Right ventricle myocardium inferior (tissue), 1 donor: ENCODE measurements at regions not wholly inside any gene's neighbourhood (a gene's known extent, or its start where the extent isn't known, plus 50 kb on each side); places are given as distances from the start of the nearest gene placed in this dataset.

Source experiments
- ATAC-seq: fragments of 200-7000 bp; cut with Tn5 transposase; one replicate; pipeline ENCODE4 v1.9.1; 2020; ENCODE audit warnings: mild to moderate bottlenecking, moderate library complexity
- DNase-seq: peaks from one replicate; pipeline ENCODE4 v3.0.0; 2021; ENCODE audit errors: missing footprints
- intact Hi-C: fragments of 100-400 bp; cut with DNase I; formaldehyde crosslinking; loops from one replicate; pipeline ENCODE4 v1.11.0; 2022
- donor health status: DM: no; HTN: yes; CAD: no; lungs with severe emphysema.

DNA sequence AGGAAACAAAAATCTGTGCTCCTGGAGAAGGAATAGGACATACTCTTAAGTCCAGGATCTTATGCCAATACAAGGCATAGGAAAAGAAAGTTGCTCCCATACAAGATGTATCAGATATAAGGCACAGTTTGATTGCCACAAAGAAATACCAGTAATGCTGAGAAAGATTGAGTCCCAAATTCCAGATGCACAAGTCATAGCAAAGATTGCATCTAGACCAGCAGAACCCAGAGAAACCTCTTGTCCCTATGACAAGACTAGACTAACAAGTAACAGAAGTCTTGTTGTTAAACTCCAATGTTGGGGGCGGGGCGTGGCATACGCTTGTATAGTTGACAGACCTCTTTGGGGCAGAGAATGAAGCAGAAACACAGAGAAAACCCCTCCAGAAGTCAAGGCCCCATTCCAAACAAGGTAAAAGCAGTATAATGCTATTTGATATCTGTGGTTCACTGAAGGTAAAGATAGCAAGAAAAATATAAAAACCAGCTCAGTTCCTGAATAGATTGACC lies 671.5 kb upstream of the GRIA3 start:
- DNase-seq (peak; percentile 30), ATAC-seq (no peak)
- intact Hi-C loops: no loop called here

DNA sequence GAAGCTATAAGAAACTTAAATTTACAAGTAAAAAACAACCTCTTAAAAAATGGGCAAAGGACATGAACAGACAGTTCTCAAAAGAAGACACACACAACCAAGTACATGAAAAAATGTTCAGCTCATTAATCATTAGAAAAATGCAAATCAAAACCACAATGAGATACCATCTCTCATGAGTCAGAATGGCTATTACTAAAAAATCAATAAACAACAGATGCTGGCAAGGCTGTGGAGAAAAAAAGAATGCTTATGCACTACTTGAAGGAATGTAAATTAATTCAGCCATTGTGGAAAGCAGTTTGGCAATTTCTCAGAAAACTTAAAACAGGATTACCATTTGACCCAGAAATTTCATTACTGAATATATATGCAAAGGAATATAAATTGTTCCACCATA lies 666.3 kb upstream of the GRIA3 start:
- ATAC-seq (no peak), DNase-seq (no peak)
- intact Hi-C loops: no loop called here

DNA sequence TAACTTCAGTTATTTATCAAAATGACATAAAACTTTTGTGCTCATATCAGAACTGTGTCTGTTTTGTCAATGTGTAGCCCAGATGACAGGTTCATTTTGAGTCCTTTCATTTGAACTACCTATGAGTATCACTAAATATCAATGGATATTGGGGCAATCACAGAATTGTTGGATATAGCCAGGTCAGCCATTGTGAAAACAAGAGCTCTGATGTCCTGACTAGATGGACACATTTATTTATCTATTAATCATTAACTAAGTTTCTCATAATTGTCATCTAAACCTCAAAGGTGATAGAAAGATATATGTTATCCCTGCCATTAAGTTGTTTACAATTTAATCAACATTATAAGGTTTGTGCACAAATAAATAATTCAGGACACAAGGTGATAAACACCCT lies 638.3 kb upstream of the GRIA3 start:
- DNase-seq (no peak), ATAC-seq (no peak)
- intact Hi-C loops: no loop called here

DNA sequence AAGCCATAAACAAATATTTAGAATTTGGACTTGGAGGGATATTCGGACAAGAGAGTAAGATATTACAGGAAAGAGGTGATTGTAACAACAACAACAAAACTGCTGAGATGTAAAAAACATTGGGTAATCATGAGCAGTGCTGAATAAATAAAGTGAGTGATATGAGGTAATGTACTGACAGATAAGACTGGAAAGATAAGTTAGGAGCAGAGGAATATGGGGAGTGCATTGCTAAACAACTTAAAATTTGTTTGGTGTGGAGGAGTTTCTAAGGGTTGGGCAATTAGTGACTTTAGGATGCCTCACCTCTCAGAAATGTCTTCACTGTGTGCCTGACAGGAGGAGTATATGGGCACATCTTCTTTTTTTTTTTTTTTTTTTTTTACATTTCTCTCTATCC lies 637.8 kb upstream of the GRIA3 start:
- intact Hi-C loops: no loop called here
- no peak for DNase-seq
- no peak for ATAC-seq

DNA sequence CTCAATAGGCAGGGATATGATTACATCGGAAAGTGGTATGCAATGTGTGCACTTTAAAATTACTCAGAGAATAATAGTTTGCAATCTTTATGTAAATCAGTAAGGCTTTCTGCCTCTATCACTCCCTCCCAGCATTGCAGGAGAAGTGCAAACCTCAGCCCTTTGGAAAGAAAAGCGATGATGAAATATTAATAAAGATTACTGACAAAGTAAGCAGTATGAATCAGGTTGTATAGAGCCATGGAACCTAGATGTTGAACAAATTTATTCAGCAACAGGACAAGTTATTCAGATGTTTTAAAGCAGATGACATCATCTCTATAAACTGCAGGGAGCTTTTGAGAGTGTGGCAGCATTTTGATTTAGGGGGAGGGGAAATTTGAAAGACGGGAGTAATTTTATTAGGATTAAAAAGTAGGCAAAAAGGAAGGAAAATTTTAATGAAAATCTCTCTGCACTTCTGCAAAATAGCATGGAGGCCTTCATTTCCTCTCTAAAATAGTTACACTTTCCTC lies 631.7 kb upstream of the GRIA3 start:
- ATAC-seq (no peak), DNase-seq (no peak)
- intact Hi-C loops: no loop called here

DNA sequence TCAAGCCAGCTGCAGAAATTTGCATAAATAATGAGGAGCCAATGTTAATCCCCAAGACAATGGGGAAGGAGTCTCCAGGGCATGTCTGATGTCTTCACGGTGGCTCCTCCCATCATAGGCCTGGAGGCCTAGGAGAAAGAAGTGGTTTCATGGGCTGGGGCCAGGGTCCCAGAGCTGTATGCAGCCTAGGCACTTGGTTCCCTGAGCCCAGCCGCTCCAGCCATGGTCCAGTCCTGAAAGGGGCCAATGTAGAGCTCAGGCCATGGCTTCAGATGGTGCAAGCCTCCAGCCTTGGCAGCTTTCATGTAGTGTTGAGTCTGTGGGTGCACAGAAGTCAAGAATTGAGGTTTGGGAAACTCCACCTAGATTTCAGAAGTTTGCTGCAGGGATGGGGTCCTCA lies 628.2 kb upstream of the GRIA3 start:
- ATAC-seq: no peak
- intact Hi-C loops: no loop called here
- no peak for DNase-seq

DNA sequence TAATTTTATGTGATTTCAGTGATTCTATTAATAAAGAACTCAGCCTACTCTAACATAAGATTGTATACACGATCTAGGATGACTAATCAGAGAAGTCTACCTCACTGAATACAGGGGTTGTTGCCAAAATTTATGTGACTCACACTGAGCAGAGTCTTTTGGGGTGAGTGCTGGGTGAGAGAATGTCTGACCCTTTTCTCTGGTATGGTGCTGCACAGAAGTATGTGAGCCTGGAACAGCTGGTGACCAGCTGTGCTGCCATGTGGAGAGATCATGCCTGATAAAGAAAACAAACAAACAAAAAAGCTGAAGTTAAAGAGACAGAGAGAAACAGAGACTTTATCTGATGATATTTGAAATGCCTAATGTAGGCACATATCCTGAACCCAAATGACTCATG lies 618.1 kb upstream of the GRIA3 start:
- DNase-seq: no peak
- ATAC-seq: no peak
- intact Hi-C loops: no loop called here

DNA sequence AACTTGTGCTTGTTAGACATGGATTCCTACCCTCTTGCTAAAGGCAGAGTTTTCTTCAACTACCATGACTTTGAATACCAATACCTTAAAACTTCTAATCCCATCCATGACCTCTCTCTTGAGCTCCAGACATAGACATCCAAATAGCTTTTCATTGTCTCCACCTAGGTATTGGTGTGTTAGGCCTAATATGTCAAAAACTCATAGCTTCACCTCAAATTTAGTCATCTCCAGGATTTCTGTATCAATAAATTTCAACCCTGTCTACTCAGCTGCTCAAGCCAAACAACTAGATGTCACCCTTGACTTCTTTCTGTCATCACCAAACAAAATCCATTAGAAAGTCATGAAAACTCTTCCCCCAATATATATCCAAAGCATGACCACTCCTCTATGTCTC lies 617.7 kb upstream of the GRIA3 start:
- intact Hi-C loops: no loop called here
- DNase-seq (no peak), ATAC-seq (no peak)

DNA sequence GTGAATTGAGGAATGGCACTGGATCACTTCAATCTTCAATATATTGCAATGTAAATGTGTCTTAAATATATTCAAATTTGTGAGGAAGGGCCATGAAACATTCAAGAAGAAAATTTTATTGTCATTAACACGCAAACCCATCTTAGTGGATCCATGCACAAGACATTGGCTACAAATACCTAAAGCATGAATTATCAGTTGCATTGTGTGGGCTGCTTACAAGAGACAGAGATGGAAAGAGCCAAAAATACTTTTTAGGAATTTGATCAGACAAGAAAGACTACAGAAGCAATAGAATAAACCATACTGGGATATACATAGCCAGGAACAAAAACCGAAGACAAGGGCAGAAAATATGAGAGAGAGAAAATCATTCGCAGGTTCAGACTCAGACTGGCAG lies 616.2 kb upstream of the GRIA3 start:
- no peak for ATAC-seq
- DNase-seq: no peak
- intact Hi-C loops: no loop called here

DNA sequence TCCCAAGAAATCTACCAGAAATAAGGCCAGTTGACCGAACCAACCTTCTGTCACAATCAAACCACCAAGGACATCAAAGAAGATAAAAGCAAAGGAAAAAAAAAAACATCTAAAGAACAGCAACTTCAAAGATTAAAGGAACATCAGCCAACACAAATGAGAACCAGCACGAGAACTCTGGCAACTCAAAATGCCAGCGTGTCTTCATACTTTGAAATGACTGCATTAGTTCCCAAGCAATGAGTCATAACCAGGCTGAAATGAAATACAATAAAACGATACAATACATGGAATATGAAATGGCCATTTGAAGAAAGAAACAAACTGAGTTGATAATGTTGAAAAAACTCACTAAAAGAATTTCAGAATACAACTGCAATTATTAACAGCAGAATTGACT lies 611.6 kb upstream of the GRIA3 start:
- DNase-seq: no peak
- no peak for ATAC-seq
- intact Hi-C loops: no loop called here

DNA sequence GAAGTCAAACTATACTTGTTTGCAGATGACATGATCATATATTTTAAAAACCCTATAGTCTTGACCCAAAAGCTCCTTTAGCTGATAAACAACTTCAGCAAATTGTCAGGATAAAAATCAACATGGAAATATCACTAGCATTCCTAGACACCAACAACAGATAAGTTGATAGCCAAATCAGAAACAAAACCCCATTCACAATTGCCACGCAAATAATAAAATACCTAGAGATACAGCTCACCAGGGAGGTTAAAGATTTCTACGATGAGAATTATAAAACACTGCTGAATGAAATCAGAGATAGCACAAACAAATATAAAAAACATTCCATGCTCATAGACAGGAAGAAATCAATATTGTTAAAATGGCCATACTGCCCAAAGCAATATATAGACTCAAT lies 605.0 kb upstream of the GRIA3 start:
- ATAC-seq: no peak
- no peak for DNase-seq
- intact Hi-C loops: no loop called here

DNA sequence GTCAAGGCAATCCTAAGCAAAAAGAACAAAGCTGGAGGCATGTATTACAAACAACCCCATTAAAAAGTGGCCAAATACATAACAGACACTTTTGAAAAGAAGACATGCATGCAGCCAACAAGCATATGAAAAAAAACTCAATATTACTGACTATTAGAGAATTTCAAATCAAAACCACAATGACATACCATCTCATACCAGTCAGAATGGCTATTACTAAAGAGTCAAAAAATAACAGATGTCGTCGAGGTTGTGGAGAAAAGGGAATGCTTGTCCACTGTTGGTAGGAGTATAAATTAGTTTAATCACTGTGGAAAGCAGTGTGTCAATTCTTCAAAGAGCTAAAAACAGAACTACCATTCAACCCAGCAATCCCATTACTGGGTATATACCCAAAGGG lies 604.6 kb upstream of the GRIA3 start:
- intact Hi-C loops: no loop called here
- no peak for DNase-seq
- no peak for ATAC-seq

DNA sequence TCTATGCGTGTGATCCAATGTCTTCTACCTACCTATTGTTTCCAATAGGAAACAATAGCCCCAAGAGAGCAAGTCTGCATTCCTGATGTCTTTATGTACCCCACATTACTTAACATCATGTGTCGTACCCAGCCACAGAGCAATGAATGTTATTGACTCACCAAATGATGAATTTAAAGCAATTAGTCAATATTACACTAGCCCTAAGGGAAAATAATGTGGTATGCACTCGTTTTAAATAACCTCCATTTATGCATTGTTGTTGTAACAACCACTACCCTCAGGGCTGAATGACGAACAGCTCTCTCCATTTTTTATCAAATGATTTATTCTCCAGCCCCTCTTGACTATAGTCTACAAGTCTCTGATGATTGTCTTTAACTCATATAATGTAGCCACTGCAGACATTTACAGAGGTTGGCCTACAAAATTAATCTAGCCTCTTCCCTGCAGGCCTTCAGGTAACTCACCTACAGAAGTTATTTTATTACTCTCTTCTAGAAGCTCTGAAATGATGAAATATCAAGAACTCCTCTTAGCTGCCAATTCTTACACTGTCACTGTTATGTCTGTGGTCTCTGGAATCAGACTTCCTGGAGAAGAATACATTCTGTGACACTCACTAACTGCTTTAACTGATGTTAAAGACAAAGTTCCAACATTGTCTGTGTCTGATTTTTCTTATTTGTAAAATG lies 601.7 kb upstream of the GRIA3 start:
- no peak for ATAC-seq
- no peak for DNase-seq
- intact Hi-C loops: no loop called here

DNA sequence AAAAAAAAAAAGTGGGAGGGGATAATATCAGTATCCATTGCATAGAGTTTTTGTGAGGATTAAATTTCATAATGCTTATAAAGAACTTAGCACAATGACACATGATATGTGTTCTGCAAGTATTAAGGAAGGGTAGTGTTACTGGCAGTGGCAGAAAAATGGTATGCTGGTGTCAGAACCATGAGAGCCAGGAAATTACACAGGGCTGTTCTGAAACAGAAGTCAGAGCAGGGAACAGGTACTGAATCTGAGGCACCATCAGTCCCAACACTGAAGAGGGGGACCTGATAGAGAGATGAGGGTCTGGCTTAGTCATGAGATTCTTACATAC lies 601.1 kb upstream of the GRIA3 start:
- DNase-seq: no peak
- ATAC-seq: no peak
- intact Hi-C loops: no loop called here

DNA sequence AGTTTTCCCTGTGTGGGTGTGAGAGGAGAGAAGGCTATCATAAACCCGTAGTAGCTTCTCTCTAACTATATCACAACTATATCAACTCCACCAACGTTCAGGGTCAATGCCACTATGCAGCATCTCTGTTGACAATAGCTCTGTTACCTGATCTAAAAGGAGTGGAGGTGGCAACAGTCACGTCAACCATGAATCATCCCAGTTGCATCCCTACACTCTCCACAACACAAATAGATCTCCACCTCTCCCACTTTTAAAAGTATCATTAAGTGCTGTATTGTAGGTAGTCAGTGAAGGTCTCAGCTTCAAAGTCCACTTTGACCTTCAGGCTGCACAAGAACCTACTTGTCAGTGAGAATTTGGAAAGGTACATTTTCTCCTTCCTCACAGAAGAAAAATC lies 600.5 kb upstream of the GRIA3 start:
- ATAC-seq (no peak), DNase-seq (no peak)
- intact Hi-C loops: no loop called here

DNA sequence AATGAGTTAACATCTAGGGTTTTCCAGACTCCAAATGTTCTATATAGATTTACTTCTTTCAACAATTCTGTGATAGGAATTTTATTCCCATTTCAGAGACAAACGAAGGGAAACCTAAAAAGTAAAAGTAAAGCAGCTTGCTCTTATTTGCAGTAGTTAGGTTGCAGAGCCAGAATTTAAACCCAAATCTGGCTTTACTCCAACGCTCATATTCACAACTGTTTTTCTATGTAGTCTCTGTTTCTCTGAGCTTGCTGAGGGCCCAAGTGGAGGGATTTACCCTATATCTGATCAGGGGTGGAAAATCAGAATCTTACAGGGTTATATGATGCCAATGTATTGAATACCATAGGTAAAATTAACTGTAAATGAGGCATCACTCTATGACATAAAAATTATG lies 599.1 kb upstream of the GRIA3 start:
- no peak for ATAC-seq
- no peak for DNase-seq

DNA sequence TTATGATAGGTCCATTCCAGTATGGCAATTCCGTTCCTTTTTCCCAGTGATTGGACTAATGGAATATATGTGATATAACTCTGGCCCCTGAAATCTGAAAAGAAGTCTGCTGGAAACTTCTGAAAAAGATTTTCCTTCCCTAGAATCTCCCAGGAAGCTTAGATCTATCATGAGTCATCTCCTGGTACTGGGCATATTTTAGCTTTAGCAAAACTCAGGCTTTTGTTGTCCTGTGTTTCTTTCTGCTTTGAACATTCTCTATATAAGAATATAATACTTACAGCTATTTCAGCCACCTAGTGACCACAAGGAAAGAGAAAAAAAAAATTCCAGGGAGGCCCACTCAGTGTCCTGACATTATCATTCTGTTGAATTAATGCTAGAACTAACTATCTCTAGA lies 597.2 kb upstream of the GRIA3 start:
- ATAC-seq (no peak), DNase-seq (no peak)
- intact Hi-C loops: no loop called here

More for the DNA sequence above, 599.1 kb upstream of the GRIA3 start:
- intact Hi-C loops: no loop called here

DNA sequence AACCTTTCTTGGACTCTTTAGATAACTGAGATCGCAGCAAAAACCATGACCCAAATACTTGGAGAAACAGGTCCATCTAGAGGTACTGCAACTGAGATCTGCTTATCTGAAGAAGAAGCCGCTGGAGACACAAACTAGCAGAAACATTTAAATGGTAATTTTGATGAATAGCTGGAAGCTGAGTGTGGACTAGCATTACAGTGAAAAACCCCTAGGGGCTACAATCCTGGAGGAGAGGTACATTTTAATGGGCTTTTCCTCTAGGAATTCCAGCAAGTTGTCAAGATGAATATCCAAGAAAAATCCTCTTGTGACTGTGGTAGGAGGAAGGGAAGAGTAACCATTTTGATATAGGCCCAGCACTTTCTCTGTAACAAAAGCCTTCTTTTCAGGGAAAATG lies 592.5 kb upstream of the GRIA3 start:
- intact Hi-C loops: no loop called here
- no peak for ATAC-seq
- DNase-seq: no peak

DNA sequence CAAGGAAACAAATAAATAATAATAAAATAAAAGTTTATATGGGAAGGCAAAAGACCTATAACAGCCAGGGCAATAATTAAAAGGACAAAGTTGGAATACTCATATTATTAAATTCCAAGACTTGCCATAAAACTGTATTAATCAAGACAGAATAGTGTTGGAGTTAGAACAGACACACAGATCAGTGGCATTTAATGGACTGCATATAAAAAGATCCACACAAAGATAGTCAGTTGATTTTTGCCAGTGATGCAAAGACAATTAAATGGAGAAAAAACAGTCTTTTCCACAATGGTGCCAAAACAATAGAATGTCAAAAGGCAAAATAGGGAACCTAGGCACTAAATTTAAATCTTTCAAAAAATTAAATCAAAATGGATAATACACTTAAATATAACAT lies 587.1 kb upstream of the GRIA3 start:
- ATAC-seq (no peak), DNase-seq (no peak)
- intact Hi-C loops: no loop called here

DNA sequence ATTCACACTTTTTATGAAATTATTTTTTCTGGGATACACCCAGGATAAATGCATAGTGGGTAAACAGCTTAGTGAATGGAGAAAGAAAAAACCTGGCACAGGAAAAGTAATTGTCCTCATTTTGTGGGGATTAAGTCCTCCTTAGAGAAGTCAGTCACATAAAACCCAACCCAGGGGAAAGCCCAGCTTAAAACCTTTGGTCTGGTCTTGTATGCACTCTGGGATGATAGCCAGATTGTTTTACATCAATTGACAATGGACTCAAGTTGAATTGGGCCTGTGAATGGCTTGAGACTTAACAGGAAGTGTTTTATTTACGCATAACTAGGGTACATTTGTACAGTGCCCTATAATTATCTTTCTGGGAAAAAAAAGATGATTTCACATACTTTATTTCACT lies 561.3 kb upstream of the GRIA3 start:
- ATAC-seq (no peak), DNase-seq (no peak)
- intact Hi-C loops: no loop called here

DNA sequence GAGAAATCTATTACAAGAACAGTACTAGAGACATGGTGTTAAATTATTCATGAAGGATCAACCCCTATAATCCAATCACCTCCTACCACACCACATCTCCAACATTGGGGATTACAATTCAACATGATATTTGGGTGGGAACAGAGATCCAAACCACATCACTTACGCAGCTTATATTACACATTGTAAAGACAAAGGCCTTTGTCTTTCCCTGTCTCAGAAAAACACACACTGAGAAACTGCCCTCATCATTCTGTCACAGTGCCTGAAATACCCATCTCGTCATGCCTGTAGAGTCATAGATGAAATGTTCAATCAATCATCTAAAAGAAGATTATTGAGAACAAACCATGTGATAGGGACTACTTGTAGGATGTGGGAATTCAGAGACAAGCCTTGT lies 558.8 kb upstream of the GRIA3 start:
- intact Hi-C loops: no loop called here
- no peak for ATAC-seq
- DNase-seq: no peak
